IMR-90 (cell line): ENCODE measurements at regions not wholly inside any gene's neighbourhood (a gene's known extent, or its start where the extent isn't known, plus 50 kb on each side); places are given as distances from the start of the nearest gene placed in this dataset.

Experiments
- ATAC-seq: fragments of 200-7000 bp; cut with Tn5 transposase; 2 replicates; pipeline ENCODE4 v1.9.1; 2020; ENCODE audit warnings: low read depth, mild to moderate bottlenecking, moderate library complexity
- BruUV-seq: library from RNA; stranded (reverse); fragments of 400-500 nt; replicated peaks from 2 replicates; lab custom pipeline; 2021; lab: Mats Ljungman, UMichigan
- CTCF ChIA-PET: fragments of 300-600 bp; formaldehyde crosslinking; extraction: SDS; loops from one replicate; lab custom pipeline; 2021; ENCODE audit warnings: antibody characterized with exemption; lab: Yijun Ruan, JAX
- POLR2A ChIA-PET: fragments of 300-600 bp; sonication (Branson Sonifier 250); formaldehyde crosslinking; loops from one replicate; lab custom pipeline; 2022; ENCODE audit warnings: antibody characterized with exemption; ENCODE audit not compliant: unreplicated experiment; lab: Charles Lee
- DNase-seq: peaks from one replicate; pipeline ENCODE4 v3.0.0; 2013
- H2AFZ ChIP-seq: replicated peaks from 2 replicates; pipeline ENCODE3; 2013; ENCODE audit warnings: low read length, mild to moderate bottlenecking; ENCODE audit not compliant: poor library complexity
- H2AK5ac ChIP-seq: 2 replicates; pipeline ENCODE4 v1.6.1; 2013; ENCODE audit warnings: low read depth, low read length, inconsistent platforms
- H2AK9ac ChIP-seq: replicated peaks from 2 replicates; pipeline ENCODE3; 2013; ENCODE audit warnings: mild to moderate bottlenecking, low read depth, low read length, moderate library complexity; ENCODE audit not compliant: poor library complexity
- H2BK120ac ChIP-seq: 2 replicates; pipeline ENCODE4 v1.6.1; 2013; ENCODE audit warnings: low read depth, low read length, inconsistent platforms
- H2BK15ac ChIP-seq: 3 replicates; pipeline ENCODE4 v1.6.1; 2013; ENCODE audit warnings: low read depth, low read length, inconsistent platforms
- H2BK20ac ChIP-seq: 2 replicates; pipeline ENCODE4 v1.6.1; 2013; ENCODE audit warnings: low read depth, mild to moderate bottlenecking, inconsistent platforms, low read length, moderate library complexity
- H2BK5ac ChIP-seq: 2 replicates; pipeline ENCODE4 v1.6.1; 2013; ENCODE audit warnings: mild to moderate bottlenecking, low read depth, low read length, inconsistent platforms; ENCODE audit not compliant: poor library complexity, severe bottlenecking
- H3K14ac ChIP-seq: replicated peaks from 2 replicates; pipeline ENCODE4 v1.6.1; 2013; ENCODE audit warnings: low read depth, low read length, inconsistent platforms
- H3K18ac ChIP-seq: 2 replicates; pipeline ENCODE4 v1.6.1; 2013; ENCODE audit warnings: low read depth, low read length, control low read depth
- H3K23ac ChIP-seq: 2 replicates; pipeline ENCODE4 v1.6.1; 2013; ENCODE audit warnings: low read depth, low read length, inconsistent platforms
- H3K27ac ChIP-seq: 2 replicates; pipeline ENCODE4 v1.5.1; 2013; ENCODE audit warnings: mild to moderate bottlenecking, control low read depth, low read length; ENCODE audit not compliant: insufficient read depth
- H3K27me3 ChIP-seq: 2 replicates; pipeline ENCODE4 v1.6.1; 2013; ENCODE audit warnings: low read length; ENCODE audit not compliant: control insufficient read depth, insufficient read depth
- H3K36me3 ChIP-seq: 2 replicates; pipeline ENCODE4 v1.6.1; 2013; ENCODE audit warnings: low read length, mixed read lengths; ENCODE audit not compliant: control insufficient read depth, insufficient read depth
- H3K4ac ChIP-seq: 2 replicates; pipeline ENCODE4 v1.6.1; 2013; ENCODE audit warnings: low read depth, low read length, inconsistent platforms
- H3K4me1 ChIP-seq: 2 replicates; pipeline ENCODE4 v1.6.1; 2013; ENCODE audit warnings: low read length, mixed read lengths; ENCODE audit not compliant: control insufficient read depth, insufficient read depth
- H3K4me2 ChIP-seq: 2 replicates; pipeline ENCODE4 v1.6.1; 2013; ENCODE audit warnings: low read depth, mild to moderate bottlenecking, control low read depth, low read length, moderate library complexity
- H3K4me3 ChIP-seq: 2 replicates; pipeline ENCODE4 v1.5.1; 2013; ENCODE audit warnings: low read depth, mild to moderate bottlenecking, control low read depth, low read length, moderate library complexity; ENCODE audit not compliant: insufficient read depth
- H3K56ac ChIP-seq: 2 replicates; pipeline ENCODE4 v1.6.1; 2013; ENCODE audit warnings: low read length, inconsistent platforms; ENCODE audit not compliant: insufficient read depth; ENCODE audit errors: extremely low read depth
- H3K79me1 ChIP-seq, 2 experiments: 2 replicates each; pipeline ENCODE4 v1.6.1; 2013; ENCODE audit warnings: low read length in 2 of 2, inconsistent platforms in 1 of 2, low read depth in 1 of 2
- H3K9ac ChIP-seq: 2 replicates; pipeline ENCODE4 v1.6.1; 2013; ENCODE audit warnings: low read depth, low read length, control low read depth
- H3K9me1 ChIP-seq: 2 replicates; pipeline ENCODE4 v1.6.1; 2013; ENCODE audit warnings: low read length, inconsistent platforms; ENCODE audit not compliant: insufficient read depth
- H3K9me3 ChIP-seq: 2 replicates; pipeline ENCODE4 v1.6.1; 2013; ENCODE audit warnings: low read length; ENCODE audit not compliant: control insufficient read depth, insufficient read depth
- H4K20me1 ChIP-seq: 2 replicates; pipeline ENCODE4 v1.6.1; 2013; ENCODE audit warnings: low read length, inconsistent platforms; ENCODE audit not compliant: insufficient read depth
- H4K5ac ChIP-seq: 2 replicates; pipeline ENCODE4 v1.6.1; 2013; ENCODE audit warnings: mild to moderate bottlenecking, low read depth, low read length, control low read depth
- H4K8ac ChIP-seq, 2 experiments: 2 replicates each; pipeline ENCODE4 v1.6.1; 2013; ENCODE audit warnings: low read depth in 2 of 2, low read length in 2 of 2, control low read depth in 1 of 2, inconsistent platforms in 1 of 2
- H4K91ac ChIP-seq: 2 replicates; pipeline ENCODE4 v1.6.1; 2013; ENCODE audit warnings: low read depth, low read length, inconsistent platforms; ENCODE audit not compliant: insufficient read depth
- BHLHE40 ChIP-seq: fragments of 150-350 bp; IDR thresholded peaks from 2 replicates; pipeline ENCODE4 v1.6.1; 2016; ENCODE audit warnings: mild to moderate bottlenecking, low read depth, low read length
- CEBPB ChIP-seq: IDR thresholded peaks from 2 replicates; pipeline ENCODE4 v1.6.1; 2012; ENCODE audit warnings: low read depth, low read length, improper control_type of control experiment
- MAFK ChIP-seq: IDR thresholded peaks from 2 replicates; pipeline ENCODE4 v1.6.1; 2012; ENCODE audit warnings: low read depth, low read length, improper control_type of control experiment
- MXI1 ChIP-seq: IDR thresholded peaks from 2 replicates; pipeline ENCODE4 v1.6.1; 2012; ENCODE audit warnings: low read depth, mild to moderate bottlenecking, low read length, moderate library complexity, borderline replicate concordance
- RAD21 ChIP-seq: IDR thresholded peaks from 2 replicates; pipeline ENCODE4 v1.6.1; 2012; ENCODE audit warnings: low read length, improper control_type of control experiment
- RCOR1 ChIP-seq: IDR thresholded peaks from 2 replicates; pipeline ENCODE4 v1.6.1; 2012; ENCODE audit warnings: mild to moderate bottlenecking, low read length, improper control_type of control experiment; ENCODE audit not compliant: insufficient replicate concordance
- SMC3 ChIP-seq: fragments of 150-350 bp; IDR thresholded peaks from 2 replicates; pipeline ENCODE4 v1.6.1; 2016; ENCODE audit warnings: low read depth, mild to moderate bottlenecking, antibody characterized with exemption, low read length, moderate library complexity
- WGBS, 2 experiments: methylation state at CpG; one replicate each; pipeline versions ENCODE4 v1.1.5 to v1.1.7; 2013; ENCODE audit warnings: missing lambda C conversion rate in 2 of 2; ENCODE audit not compliant: insufficient read length in 1 of 2; ENCODE audit errors: extremely low coverage in 2 of 2; 5-methylcytosine and 5-hydroxymethylcytosine counted together
- dilution Hi-C: fragments of 300-500 bp; cut with HindIII; formaldehyde crosslinking; loops from one replicate; pipeline ENCODE4 v1.14.3; 2018; ENCODE audit warnings: low sequenced_read_pairs; ENCODE audit not compliant: unreplicated experiment
- in situ Hi-C: fragments of 300-500 bp; cut with MboI; formaldehyde crosslinking; loops from 3 replicates; pipeline ENCODE4 v1.14.3; 2019; ENCODE audit warnings: low sequenced_read_pairs, inconsistent platforms, mixed read lengths
- intact Hi-C: fragments of 100-400 bp; cut with micrococcal nuclease; formaldehyde crosslinking; loops from 2 replicates; pipeline ENCODE4 v1.10.0; 2022
- TF ChIP-seq, protein P1 (sequence below): fragments of 150-350 bp; IDR thresholded peaks from 2 replicates; pipeline ENCODE4 v1.6.1; 2016; ENCODE audit warnings: low read depth, mild to moderate bottlenecking, low read length, moderate library complexity, borderline replicate concordance
- TF ChIP-seq, protein P2 (sequence below): fragments of 150-350 bp; IDR thresholded peaks from 2 replicates; pipeline ENCODE4 v1.6.1; 2017; ENCODE audit warnings: mild to moderate bottlenecking, antibody characterized with exemption, low read length, low read depth

DNA sequence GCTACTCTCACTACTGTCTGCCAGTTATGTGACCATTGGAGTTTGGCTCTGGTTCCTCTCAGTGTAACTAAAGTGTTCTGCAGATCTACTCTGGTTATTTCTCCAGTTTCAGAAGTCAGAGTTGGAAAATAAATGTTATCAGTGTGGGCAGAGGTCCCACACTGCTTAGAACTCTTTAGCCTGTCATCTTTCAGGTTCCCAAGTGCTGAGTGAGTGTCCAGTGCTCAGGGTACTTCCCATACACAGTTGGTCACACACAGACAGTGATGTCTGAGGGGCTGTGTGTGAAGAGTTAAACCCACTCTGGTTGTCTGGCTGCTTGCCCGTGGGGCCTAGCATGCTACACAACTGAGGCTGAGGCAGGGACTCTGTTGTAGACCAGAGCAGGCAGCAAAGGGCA, 421.8 kb upstream of the MEX3C start:
- Histone ChIP-seq H3K4me3 (no peak overlapping the region), H2AK5ac (no peak overlapping the region), H3K14ac (no peak overlapping the region), H3K4ac (no peak overlapping the region), H4K91ac (no peak overlapping the region), H3K9me1 (no peaks in the 10 kb centered on the region), H3K56ac (no peak overlapping the region), H3K36me3 (no peaks in the 10 kb centered on the region), H2BK15ac (no peak overlapping the region), H3K9me3 (peaks cover 24% of the 10 kb centered on the region), H2AK9ac (no peak overlapping the region), H2AFZ (no peak overlapping the region), H3K27ac (no peak overlapping the region), H4K5ac (no peak overlapping the region), H4K8ac (no peak overlapping the region), H3K27me3 (no peaks in the 10 kb centered on the region), H2BK20ac (no peak overlapping the region), H3K4me1 (no peaks in the 10 kb centered on the region), H2BK120ac (no peak overlapping the region), H3K23ac (no peak overlapping the region), H3K18ac (no peak overlapping the region), H3K79me1 (no peaks in the 10 kb centered on the region), H2BK5ac (no peak overlapping the region), H4K20me1 (no peaks in the 10 kb centered on the region), H3K4me2 (no peak overlapping the region), H3K9ac (no peak overlapping the region)
- ATAC-seq (no peak), DNase-seq (no peak)
- TF ChIP-seq, protein P1, sequence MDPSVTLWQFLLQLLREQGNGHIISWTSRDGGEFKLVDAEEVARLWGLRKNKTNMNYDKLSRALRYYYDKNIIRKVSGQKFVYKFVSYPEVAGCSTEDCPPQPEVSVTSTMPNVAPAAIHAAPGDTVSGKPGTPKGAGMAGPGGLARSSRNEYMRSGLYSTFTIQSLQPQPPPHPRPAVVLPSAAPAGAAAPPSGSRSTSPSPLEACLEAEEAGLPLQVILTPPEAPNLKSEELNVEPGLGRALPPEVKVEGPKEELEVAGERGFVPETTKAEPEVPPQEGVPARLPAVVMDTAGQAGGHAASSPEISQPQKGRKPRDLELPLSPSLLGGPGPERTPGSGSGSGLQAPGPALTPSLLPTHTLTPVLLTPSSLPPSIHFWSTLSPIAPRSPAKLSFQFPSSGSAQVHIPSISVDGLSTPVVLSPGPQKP: no peak
- TF ChIP-seq, protein P2, sequence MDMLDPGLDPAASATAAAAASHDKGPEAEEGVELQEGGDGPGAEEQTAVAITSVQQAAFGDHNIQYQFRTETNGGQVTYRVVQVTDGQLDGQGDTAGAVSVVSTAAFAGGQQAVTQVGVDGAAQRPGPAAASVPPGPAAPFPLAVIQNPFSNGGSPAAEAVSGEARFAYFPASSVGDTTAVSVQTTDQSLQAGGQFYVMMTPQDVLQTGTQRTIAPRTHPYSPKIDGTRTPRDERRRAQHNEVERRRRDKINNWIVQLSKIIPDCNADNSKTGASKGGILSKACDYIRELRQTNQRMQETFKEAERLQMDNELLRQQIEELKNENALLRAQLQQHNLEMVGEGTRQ: no peak
- TF ChIP-seq RAD21 (no peak), RCOR1 (no peak), MAFK (no peak), SMC3 (no peak), BHLHE40 (no peak), CEBPB (no peak), MXI1 (no peak)
- WGBS, 2 experiments: 0% methylated on average over 1 of the region's 1 CpG; no CpG with 5 or more reads in 1 of the 2 experiments
- POLR2A ChIA-PET: no interaction called here
- in situ Hi-C loops: no loop called here
- intact Hi-C loops: no loop called here
- CTCF ChIA-PET: no interaction called here
- dilution Hi-C loops: no loop called here
- BruUV-seq: no TSS peak
